OCI-LY3 (cell line): ENCODE measurements at regions not wholly inside any gene's neighbourhood (a gene's known extent, or its start where the extent isn't known, plus 50 kb on each side); places are given as distances from the start of the nearest gene placed in this dataset.

ENCODE experiments used
- CTCF ChIP-seq: fragments of 200-600, 300-600 bp; sonication (generic); IDR thresholded peaks from 2 replicates; pipeline ENCODE4 v1.5.1; 2014; ENCODE audit warnings: antibody characterized with exemption, low read length, low read depth
- EZH2phosphoT487 ChIP-seq: fragments of 200-600 bp; shearing (Covaris generic); IDR thresholded peaks from 2 replicates; pipeline ENCODE4 v1.6.1; 2018; ENCODE audit warnings: antibody characterized with exemption, mixed run types, low read depth

DNA sequence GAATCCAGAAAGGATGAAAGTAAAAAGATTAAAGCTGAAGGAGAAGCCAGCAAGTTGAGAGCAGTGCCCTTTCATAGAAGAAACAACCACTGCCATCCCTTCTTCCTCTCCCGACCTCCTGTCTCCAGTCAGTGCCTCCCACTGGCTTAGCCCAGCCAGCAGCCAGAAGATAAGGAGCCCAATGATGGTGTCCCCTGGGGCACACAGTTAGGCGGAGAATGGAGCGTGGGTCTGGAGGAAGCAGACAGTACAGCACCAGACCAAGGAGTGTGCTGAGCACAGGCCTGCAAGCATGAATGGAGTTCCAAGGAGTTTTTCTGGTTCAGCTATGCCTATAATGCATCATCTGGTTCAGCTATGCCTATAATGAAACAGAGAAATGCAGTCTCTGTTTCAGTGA, 54.3 kb upstream of the TNRC6B start:
- TF ChIP-seq CTCF (no peak), EZH2phosphoT487 (no peak)
